ENCODE measurements at regions not wholly inside any gene's neighbourhood (a gene's known extent, or its start where the extent isn't known, plus 50 kb on each side); places are given as distances from the start of the nearest gene placed in this dataset.

GRCh38 chr9:129240581-129241211 lies 62.6 kb upstream of the IER5L start:
- TF ChIP-seq, protein P1, sequence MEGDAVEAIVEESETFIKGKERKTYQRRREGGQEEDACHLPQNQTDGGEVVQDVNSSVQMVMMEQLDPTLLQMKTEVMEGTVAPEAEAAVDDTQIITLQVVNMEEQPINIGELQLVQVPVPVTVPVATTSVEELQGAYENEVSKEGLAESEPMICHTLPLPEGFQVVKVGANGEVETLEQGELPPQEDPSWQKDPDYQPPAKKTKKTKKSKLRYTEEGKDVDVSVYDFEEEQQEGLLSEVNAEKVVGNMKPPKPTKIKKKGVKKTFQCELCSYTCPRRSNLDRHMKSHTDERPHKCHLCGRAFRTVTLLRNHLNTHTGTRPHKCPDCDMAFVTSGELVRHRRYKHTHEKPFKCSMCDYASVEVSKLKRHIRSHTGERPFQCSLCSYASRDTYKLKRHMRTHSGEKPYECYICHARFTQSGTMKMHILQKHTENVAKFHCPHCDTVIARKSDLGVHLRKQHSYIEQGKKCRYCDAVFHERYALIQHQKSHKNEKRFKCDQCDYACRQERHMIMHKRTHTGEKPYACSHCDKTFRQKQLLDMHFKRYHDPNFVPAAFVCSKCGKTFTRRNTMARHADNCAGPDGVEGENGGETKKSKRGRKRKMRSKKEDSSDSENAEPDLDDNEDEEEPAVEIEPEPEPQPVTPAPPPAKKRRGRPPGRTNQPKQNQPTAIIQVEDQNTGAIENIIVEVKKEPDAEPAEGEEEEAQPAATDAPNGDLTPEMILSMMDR (conservative IDR thresholded peaks at IDR 0.05), result no peak
- no peak for TF ChIP-seq EZH2 (IDR thresholded peaks at IDR 0.05; ENCODE audit: low read depth)
